Ramos (cell line): ENCODE measurements at regions not wholly inside any gene's neighbourhood (a gene's known extent, or its start where the extent isn't known, plus 50 kb on each side); places are given as distances from the start of the nearest gene placed in this dataset.

Experiments
- in situ Hi-C: fragments of 300-500 bp; cut with MboI; formaldehyde crosslinking; loops from one replicate; pipeline ENCODE4 v1.14.3; 2022; ENCODE audit warnings: low sequenced_read_pairs; ENCODE audit not compliant: unreplicated experiment

- in situ Hi-C loops: no loop called here
Measured at GRCh38 chr1:47677241-47677940, 239.5 kb downstream of the FOXD2 start.

GRCh38 chr1:47678464-47678980 lies 240.7 kb downstream of the FOXD2 start:
- in situ Hi-C loops: no loop called here

- in situ Hi-C loops: no loop called here
Measured at GRCh38 chr1:47679301-47679791, 241.5 kb downstream of the FOXD2 start.

GRCh38 chr1:47679826-47680225 lies 242.0 kb downstream of the FOXD2 start:
- in situ Hi-C loops: no loop called here

GRCh38 chr1:47680815-47681475 lies 243.1 kb downstream of the FOXD2 start:
- in situ Hi-C loops: no loop called here

GRCh38 chr1:47681735-47682134 lies 243.9 kb downstream of the FOXD2 start:
- in situ Hi-C loops: no loop called here

GRCh38 chr1:47682198-47682597 lies 244.4 kb downstream of the FOXD2 start:
- in situ Hi-C loops: no loop called here

- in situ Hi-C loops: no loop called here
Measured at GRCh38 chr1:47682786-47683350, 245.0 kb downstream of the FOXD2 start.

GRCh38 chr1:47683401-47683800 lies 245.6 kb downstream of the FOXD2 start:
- in situ Hi-C loops: no loop called here

- in situ Hi-C loops: no loop called here
Measured at GRCh38 chr1:47684518-47684917, 246.7 kb downstream of the FOXD2 start.

- in situ Hi-C loops: no loop called here
Measured at GRCh38 chr1:47684964-47685762, 247.3 kb downstream of the FOXD2 start.

- in situ Hi-C loops: no loop called here
Measured at GRCh38 chr1:47685763-47686066, 247.9 kb downstream of the FOXD2 start.

GRCh38 chr1:47686731-47687630 lies 249.1 kb downstream of the FOXD2 start:
- in situ Hi-C loops: no loop called here

- in situ Hi-C loops: no loop called here
Measured at GRCh38 chr1:47687631-47688460, 250.0 kb downstream of the FOXD2 start.

GRCh38 chr1:47688461-47689296 lies 250.8 kb downstream of the FOXD2 start:
- in situ Hi-C loops: no loop called here

GRCh38 chr1:47689894-47690293 lies 252.1 kb downstream of the FOXD2 start:
- in situ Hi-C loops: no loop called here

- in situ Hi-C loops: no loop called here
Measured at GRCh38 chr1:47690341-47691250, 252.8 kb downstream of the FOXD2 start.
